Endothelial cell of umbilical vein (primary cell): ENCODE measurements at regions not wholly inside any gene's neighbourhood (a gene's known extent, or its start where the extent isn't known, plus 50 kb on each side); places are given as distances from the start of the nearest gene placed in this dataset.

Source experiments
- BruUV-seq: library from RNA; stranded (reverse); fragments of 400-500 nt; replicated peaks from 2 replicates; lab custom pipeline; 2021; lab: Mats Ljungman, UMichigan
- CTCF ChIA-PET: fragments of 300-600, 350-600 bp; sonication (Branson Sonifier 250); formaldehyde crosslinking; loops from one replicate; lab custom pipeline; 2021; ENCODE audit warnings: antibody characterized with exemption, inconsistent platforms; lab: Charles Lee
- POLR2A ChIA-PET: fragments of 300-600, 350-600 bp; sonication (Branson Sonifier 250); formaldehyde crosslinking; loops from one replicate; lab custom pipeline; 2021; ENCODE audit warnings: antibody characterized with exemption, inconsistent platforms; lab: Charles Lee
- DNase-seq: peaks from one replicate; pipeline ENCODE4 v3.0.0-alpha.2; 2011; ENCODE audit warnings: low read depth, low spot score
- FAIRE-seq: peaks from 2 replicates; lab custom pipeline; 2011; peaks lifted over from hg19 to GRCh38; lab: Jason Lieb, UNC
- H2AFZ ChIP-seq: 2 replicates; pipeline ENCODE4 v1.6.0; 2012; ENCODE audit warnings: low read depth, low read length, control low read depth, inconsistent platforms
- H3K27ac ChIP-seq: 2 replicates; pipeline ENCODE4 v1.5.1; 2011; ENCODE audit warnings: low read depth, mild to moderate bottlenecking, control low read depth, low read length, moderate library complexity; ENCODE audit not compliant: insufficient read depth
- H3K27me3 ChIP-seq, 2 experiments: 2 replicates each; pipeline versions ENCODE4 v1.6.0 to v1.6.1; 2011; ENCODE audit warnings: low read length in 2 of 2, mixed read lengths in 1 of 2; ENCODE audit not compliant: control insufficient read depth in 2 of 2, insufficient read depth in 2 of 2
- H3K36me3 ChIP-seq, 2 experiments: 2 replicates in 1 of 2; 3 replicates in 1 of 2; pipeline ENCODE4 v1.5.1; 2011; ENCODE audit warnings: low read length in 2 of 2, mild to moderate bottlenecking in 1 of 2, moderate library complexity in 1 of 2; ENCODE audit not compliant: control insufficient read depth in 2 of 2, insufficient read depth in 2 of 2; ENCODE audit errors: extremely low read depth in 1 of 2
- H3K4me1 ChIP-seq: 3 replicates; pipeline ENCODE4 v1.5.1; 2011; ENCODE audit warnings: mild to moderate bottlenecking, low read length; ENCODE audit not compliant: control insufficient read depth, insufficient read depth; ENCODE audit errors: extremely low read depth
- H3K4me2 ChIP-seq: 2 replicates; pipeline ENCODE4 v1.6.1; 2011; ENCODE audit warnings: low read length, control low read depth, mixed read lengths; ENCODE audit not compliant: insufficient read depth
- H3K4me3 ChIP-seq, 3 experiments: fragments of 200-600 bp in 1 of 3; sonication (generic), shearing (Covaris generic) in 1 of 3; replicated peaks in 1 of 3; 2 replicates each; pipeline ENCODE4 v1.5.1; 2011 to 2016; ENCODE audit warnings: control low read depth in 3 of 3, low read length in 3 of 3, mild to moderate bottlenecking in 2 of 3, inconsistent platforms in 1 of 3, low read depth in 1 of 3, moderate library complexity in 1 of 3; ENCODE audit not compliant: insufficient read depth in 1 of 3
- H3K79me2 ChIP-seq: 2 replicates; pipeline ENCODE4 v1.6.0; 2012; ENCODE audit warnings: low read length, inconsistent platforms; ENCODE audit not compliant: control insufficient read depth, insufficient read depth
- H3K9ac ChIP-seq: replicated peaks from 2 replicates; pipeline ENCODE3; 2011; ENCODE audit warnings: low read length, control low read depth; ENCODE audit not compliant: insufficient read depth; ENCODE audit errors: extremely low read depth
- H3K9me1 ChIP-seq: replicated peaks from 3 replicates; pipeline ENCODE4 v1.6.0; 2011; ENCODE audit warnings: mild to moderate bottlenecking, low read length; ENCODE audit not compliant: control insufficient read depth, insufficient read depth; ENCODE audit errors: extremely low read depth
- H3K9me3 ChIP-seq: replicated peaks from 2 replicates; pipeline ENCODE4 v1.5.1; 2012; ENCODE audit warnings: low read length, inconsistent platforms; ENCODE audit not compliant: control insufficient read depth, insufficient read depth
- H4K20me1 ChIP-seq: replicated peaks from 2 replicates; pipeline ENCODE3; 2011; ENCODE audit warnings: mild to moderate bottlenecking, low read length; ENCODE audit not compliant: control insufficient read depth, insufficient read depth; ENCODE audit errors: extremely low read depth
- EZH2 ChIP-seq: IDR thresholded peaks from 2 replicates; pipeline ENCODE4 v1.6.1; 2012; ENCODE audit warnings: borderline replicate concordance, low read depth, mild to moderate bottlenecking, moderate library complexity, low read length, inconsistent platforms; ENCODE audit not compliant: severe bottlenecking
- FOS ChIP-seq: IDR thresholded peaks from 2 replicates; pipeline ENCODE4 v1.6.1; 2011; ENCODE audit warnings: mild to moderate bottlenecking, low read length, moderate library complexity, borderline replicate concordance; ENCODE audit not compliant: insufficient read depth
- GATA2 ChIP-seq: IDR thresholded peaks from 2 replicates; pipeline ENCODE4 v1.7.0; 2011; ENCODE audit warnings: low read depth, mild to moderate bottlenecking, moderate library complexity, mixed read lengths, low read length; ENCODE audit not compliant: insufficient read length, insufficient read depth
- JUN ChIP-seq: IDR thresholded peaks from 2 replicates; pipeline ENCODE4 v1.6.1; 2011; ENCODE audit warnings: borderline replicate concordance, low read depth; ENCODE audit not compliant: insufficient read length, insufficient read depth
- MYC ChIP-seq: IDR thresholded peaks from one replicate; pipeline ENCODE4 v1.6.1; 2011; ENCODE audit warnings: mild to moderate bottlenecking, low read depth, low read length
- POLR2A ChIP-seq: IDR thresholded peaks from 2 replicates; pipeline ENCODE4 v1.6.1; 2012; ENCODE audit warnings: low read depth, mild to moderate bottlenecking, control low read depth, low read length
- POLR2AphosphoS5 ChIP-seq: IDR thresholded peaks from 2 replicates; pipeline ENCODE4 v1.6.1; 2012; ENCODE audit warnings: low read depth, mild to moderate bottlenecking, control low read depth, low read length, moderate library complexity; ENCODE audit not compliant: insufficient read depth
- dilution Hi-C: fragments of 300-500 bp; cut with MboI; formaldehyde crosslinking; loops from one replicate; pipeline ENCODE4 v1.15.0; 2019; ENCODE audit warnings: low sequenced_read_pairs; ENCODE audit not compliant: extremely low pct_ligation_motif_present
- intact Hi-C: fragments of 100-400 bp; cut with micrococcal nuclease; formaldehyde crosslinking; loops from one replicate; pipeline ENCODE4 v1.10.0; 2022
- TF ChIP-seq, protein P1 (sequence below), 2 donors: IDR thresholded peaks; 1 replicate in 1 of 2; 2 replicates in 1 of 2; pipeline ENCODE4 v1.5.1; 2011; ENCODE audit warnings: low read length in 2 of 2, mild to moderate bottlenecking in 2 of 2, moderate library complexity in 2 of 2, control low read depth in 1 of 2, inconsistent platforms in 1 of 2, low read depth in 1 of 2; ENCODE audit not compliant: insufficient read depth in 1 of 2; ENCODE audit errors: extremely low read depth in 1 of 2
- TF ChIP-seq, protein P2 (sequence below): IDR thresholded peaks from 2 replicates; pipeline ENCODE4 v1.6.1; 2011; ENCODE audit not compliant: insufficient read depth, insufficient read length

DNA sequence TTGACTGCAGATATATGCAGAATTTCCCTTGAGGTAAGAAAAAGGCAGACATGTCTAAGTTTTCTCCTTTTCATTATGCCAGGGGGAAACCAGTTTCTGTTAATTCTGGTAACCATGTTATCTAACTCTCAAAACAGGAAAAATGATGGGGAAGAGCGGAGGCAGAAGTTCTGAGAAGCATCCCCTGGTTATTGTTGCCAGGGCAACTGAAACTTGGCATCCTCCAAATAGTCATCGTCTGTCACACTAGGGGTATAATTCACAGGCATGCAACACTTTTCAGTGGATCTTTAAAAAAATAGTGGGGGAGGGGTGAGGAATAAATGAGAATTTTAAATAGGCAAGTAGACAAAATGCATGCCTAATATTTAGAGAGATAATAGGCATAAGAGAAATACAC, 715.3 kb upstream of the CXADR start:
- TF ChIP-seq FOS (no peak), JUN (no peak)
- no peak for DNase-seq
- no peaks in the 10 kb centered on the region for H3K9me3 ChIP-seq
- no peaks in the 10 kb centered on the region for H4K20me1 ChIP-seq
- intact Hi-C loops (no loop called here), dilution Hi-C loops (no loop called here)
- POLR2A ChIA-PET: no interaction called here
- H2AFZ ChIP-seq: no peak overlapping the region
- BruUV-seq: no TSS peak
- H3K4me3 ChIP-seq: no peak overlapping the region
- no peak overlapping the region for H3K27ac ChIP-seq
- H3K4me1 ChIP-seq: peaks cover 19% of the 10 kb centered on the region
- no peaks in the 10 kb centered on the region for H3K27me3 ChIP-seq
- no peaks in the 10 kb centered on the region for H3K9me1 ChIP-seq
- H3K9ac ChIP-seq: no peak overlapping the region
- CTCF ChIA-PET: no interaction called here
- H3K4me2 ChIP-seq: no peak overlapping the region
- no peaks in the 10 kb centered on the region for H3K36me3 ChIP-seq
- FAIRE-seq: no peak
- no peaks in the 10 kb centered on the region for H3K79me2 ChIP-seq

DNA sequence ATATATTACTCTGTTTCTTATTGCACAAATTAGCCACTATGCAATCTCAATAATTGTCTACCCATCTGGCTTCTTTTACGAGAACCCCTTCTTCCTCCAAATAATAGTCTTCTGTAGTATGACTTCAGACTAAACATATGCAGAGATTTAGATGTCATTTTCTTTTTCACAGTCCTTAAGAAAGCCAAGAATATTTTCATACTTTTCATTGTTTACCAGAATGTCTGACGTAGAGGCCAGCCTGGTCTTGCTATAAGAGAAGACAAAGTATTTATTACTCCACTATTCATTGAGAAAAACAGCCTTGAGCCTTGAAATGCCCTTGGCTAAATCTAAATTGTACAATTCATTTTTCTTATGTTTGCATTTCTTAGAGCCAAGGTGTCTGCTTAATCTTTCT, 714.9 kb upstream of the CXADR start:
- ChIA-PET POLR2A (no interaction called here), CTCF (no interaction called here)
- Histone ChIP-seq H3K9me3 (no peaks in the 10 kb centered on the region), H3K79me2 (no peaks in the 10 kb centered on the region), H3K4me1 (peaks cover 19% of the 10 kb centered on the region), H3K27ac (no peak overlapping the region), H3K27me3 (no peaks in the 10 kb centered on the region), H3K4me3 (no peak overlapping the region), H3K36me3 (no peaks in the 10 kb centered on the region), H4K20me1 (no peaks in the 10 kb centered on the region), H3K4me2 (no peak overlapping the region), H3K9ac (no peak overlapping the region), H3K9me1 (no peaks in the 10 kb centered on the region), H2AFZ (no peak overlapping the region)
- BruUV-seq: no TSS peak
- DNase-seq (no peak), FAIRE-seq (no peak)
- intact Hi-C loops: no loop called here
- TF ChIP-seq JUN: no peak
- TF ChIP-seq POLR2AphosphoS5: no peak
- TF ChIP-seq EZH2: no peak
- TF ChIP-seq MYC: no peak
- TF ChIP-seq POLR2A: no peak
- TF ChIP-seq GATA2: no peak
- no peak for TF ChIP-seq FOS
- TF ChIP-seq, protein P1, sequence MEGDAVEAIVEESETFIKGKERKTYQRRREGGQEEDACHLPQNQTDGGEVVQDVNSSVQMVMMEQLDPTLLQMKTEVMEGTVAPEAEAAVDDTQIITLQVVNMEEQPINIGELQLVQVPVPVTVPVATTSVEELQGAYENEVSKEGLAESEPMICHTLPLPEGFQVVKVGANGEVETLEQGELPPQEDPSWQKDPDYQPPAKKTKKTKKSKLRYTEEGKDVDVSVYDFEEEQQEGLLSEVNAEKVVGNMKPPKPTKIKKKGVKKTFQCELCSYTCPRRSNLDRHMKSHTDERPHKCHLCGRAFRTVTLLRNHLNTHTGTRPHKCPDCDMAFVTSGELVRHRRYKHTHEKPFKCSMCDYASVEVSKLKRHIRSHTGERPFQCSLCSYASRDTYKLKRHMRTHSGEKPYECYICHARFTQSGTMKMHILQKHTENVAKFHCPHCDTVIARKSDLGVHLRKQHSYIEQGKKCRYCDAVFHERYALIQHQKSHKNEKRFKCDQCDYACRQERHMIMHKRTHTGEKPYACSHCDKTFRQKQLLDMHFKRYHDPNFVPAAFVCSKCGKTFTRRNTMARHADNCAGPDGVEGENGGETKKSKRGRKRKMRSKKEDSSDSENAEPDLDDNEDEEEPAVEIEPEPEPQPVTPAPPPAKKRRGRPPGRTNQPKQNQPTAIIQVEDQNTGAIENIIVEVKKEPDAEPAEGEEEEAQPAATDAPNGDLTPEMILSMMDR (IDR thresholded peaks at IDR 0.05; ENCODE audit: extremely low read depth in 1 of 2, insufficient read depth in 1 of 2, low read depth in 1 of 2, low read length in 2 of 2): no peak
- TF ChIP-seq, protein P2, sequence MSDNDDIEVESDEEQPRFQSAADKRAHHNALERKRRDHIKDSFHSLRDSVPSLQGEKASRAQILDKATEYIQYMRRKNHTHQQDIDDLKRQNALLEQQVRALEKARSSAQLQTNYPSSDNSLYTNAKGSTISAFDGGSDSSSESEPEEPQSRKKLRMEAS: no peak
- dilution Hi-C loops: no loop called here
